H9 (cell line): ENCODE measurements at regions not wholly inside any gene's neighbourhood (a gene's known extent, or its start where the extent isn't known, plus 50 kb on each side); places are given as distances from the start of the nearest gene placed in this dataset.

ENCODE experiments used
- DNase-seq: peaks from one replicate; pipeline ENCODE4 v3.0.0-alpha.2; 2017
- H2AFZ ChIP-seq: one replicate; pipeline ENCODE4 v1.6.1; 2013; ENCODE audit warnings: mild to moderate bottlenecking, low read length, control low read depth, moderate library complexity
- H2AK5ac ChIP-seq: 2 replicates; pipeline ENCODE4 v1.6.1; 2013; ENCODE audit warnings: low read length, control low read depth, mixed read lengths; ENCODE audit not compliant: insufficient read length
- H2BK120ac ChIP-seq: one replicate; pipeline ENCODE4 v1.6.1; 2013; ENCODE audit warnings: low read depth, mild to moderate bottlenecking, low read length, control low read depth, inconsistent platforms; ENCODE audit not compliant: poor library complexity, severe bottlenecking
- H2BK12ac ChIP-seq: 2 replicates; pipeline ENCODE4 v1.6.1; 2013; ENCODE audit warnings: low read length, control low read depth, mixed read lengths, low read depth; ENCODE audit not compliant: insufficient read length
- H2BK15ac ChIP-seq: 2 replicates; pipeline ENCODE4 v1.6.1; 2013; ENCODE audit warnings: low read depth, low read length, control low read depth
- H2BK20ac ChIP-seq: one replicate; pipeline ENCODE4 v1.6.1; 2013; ENCODE audit warnings: low read depth, mild to moderate bottlenecking, low read length, control low read depth, inconsistent platforms; ENCODE audit not compliant: poor library complexity, severe bottlenecking
- H2BK5ac ChIP-seq: 2 replicates; pipeline ENCODE4 v1.6.1; 2013; ENCODE audit warnings: low read length, control low read depth, mixed read lengths; ENCODE audit not compliant: insufficient read length
- H3K14ac ChIP-seq: 2 replicates; pipeline ENCODE4 v1.6.1; 2013; ENCODE audit warnings: low read length, control low read depth; ENCODE audit not compliant: insufficient read depth
- H3K18ac ChIP-seq: 2 replicates; pipeline ENCODE4 v1.6.1; 2013; ENCODE audit warnings: low read depth, mild to moderate bottlenecking, mixed read lengths, low read length, control low read depth; ENCODE audit not compliant: insufficient read length
- H3K23ac ChIP-seq: 2 replicates; pipeline ENCODE4 v1.6.1; 2013; ENCODE audit warnings: low read length, control low read depth, mixed read lengths, low read depth; ENCODE audit not compliant: insufficient read length
- H3K23me2 ChIP-seq: 2 replicates; pipeline ENCODE4 v1.6.1; 2013; ENCODE audit warnings: low read depth, mild to moderate bottlenecking, mixed read lengths, low read length, control low read depth; ENCODE audit not compliant: insufficient read length, poor library complexity, severe bottlenecking
- H3K27ac ChIP-seq: 2 replicates; pipeline ENCODE4 v1.5.1; 2013; ENCODE audit warnings: low read length, control low read depth, mixed read lengths, low read depth; ENCODE audit not compliant: insufficient read length
- H3K27me3 ChIP-seq: 2 replicates; pipeline ENCODE4 v1.6.1; 2013; ENCODE audit warnings: low read length, control low read depth, inconsistent platforms; ENCODE audit not compliant: insufficient read depth
- H3K4ac ChIP-seq: 2 replicates; pipeline ENCODE4 v1.6.1; 2013; ENCODE audit warnings: low read depth, mild to moderate bottlenecking, control low read depth, inconsistent platforms, low read length, moderate library complexity
- H3K4me1 ChIP-seq: 2 replicates; pipeline ENCODE4 v1.6.1; 2013; ENCODE audit warnings: low read length, control low read depth, inconsistent platforms; ENCODE audit not compliant: insufficient read depth
- H3K4me2 ChIP-seq: 2 replicates; pipeline ENCODE4 v1.6.1; 2013; ENCODE audit warnings: low read length, control low read depth, mixed read lengths; ENCODE audit not compliant: insufficient read length, insufficient read depth
- H3K56ac ChIP-seq: 2 replicates; pipeline ENCODE4 v1.6.1; 2013; ENCODE audit warnings: low read depth, mild to moderate bottlenecking, mixed read lengths, low read length, control low read depth; ENCODE audit not compliant: insufficient read length
- H3K79me1 ChIP-seq: 2 replicates; pipeline ENCODE4 v1.6.1; 2013; ENCODE audit warnings: low read depth, mild to moderate bottlenecking, moderate library complexity, low read length, control low read depth, inconsistent platforms; ENCODE audit not compliant: insufficient read depth, poor library complexity, severe bottlenecking
- H3K79me2 ChIP-seq: 2 replicates; pipeline ENCODE4 v1.6.1; 2013; ENCODE audit warnings: low read length, control low read depth, inconsistent platforms; ENCODE audit not compliant: insufficient read depth
- H3K9ac ChIP-seq: 2 replicates; pipeline ENCODE4 v1.6.1; 2013; ENCODE audit warnings: low read length, control low read depth, mixed read lengths; ENCODE audit not compliant: insufficient read length; ENCODE audit errors: extremely low read depth
- H3K9me3 ChIP-seq: one replicate; pipeline ENCODE4 v1.6.1; 2013; ENCODE audit warnings: low read depth, low read length, inconsistent platforms; ENCODE audit not compliant: control insufficient read depth
- H3T11ph ChIP-seq: one replicate; pipeline ENCODE4 v1.6.1; 2013; ENCODE audit warnings: mild to moderate bottlenecking, low read length, control low read depth, inconsistent platforms
- H4K20me1 ChIP-seq: one replicate; pipeline ENCODE4 v1.6.1; 2013; ENCODE audit not compliant: control insufficient read depth, insufficient read length, insufficient read depth
- H4K5ac ChIP-seq: 2 replicates; pipeline ENCODE4 v1.6.1; 2013; ENCODE audit warnings: low read depth, mild to moderate bottlenecking, mixed read lengths, low read length, control low read depth; ENCODE audit not compliant: insufficient read length
- H4K8ac ChIP-seq: replicated peaks from 2 replicates; pipeline ENCODE4 v1.6.1; 2013; ENCODE audit warnings: low read length, control low read depth, mixed read lengths, low read depth; ENCODE audit not compliant: insufficient read length
- H4K91ac ChIP-seq: 2 replicates; pipeline ENCODE4 v1.6.1; 2013; ENCODE audit warnings: low read depth, mild to moderate bottlenecking, moderate library complexity, mixed read lengths, low read length, control low read depth; ENCODE audit not compliant: insufficient read length
- H3K27ac Mint-ChIP-seq, 3 experiments: 2 replicates in 2 of 3; 3 replicates in 1 of 3; pipeline ENCODE4 v1.8.0; 2020 to 2021; ENCODE audit warnings: mixed read lengths in 3 of 3, mild to moderate bottlenecking in 1 of 3, moderate library complexity in 1 of 3
- H3K27me3 Mint-ChIP-seq: 2 replicates; pipeline ENCODE4 v1.8.0; 2021; ENCODE audit warnings: low read depth, mild to moderate bottlenecking, moderate library complexity, mixed read lengths
- H3K36me3 Mint-ChIP-seq, 3 experiments: 2 replicates in 2 of 3; 3 replicates in 1 of 3; pipeline ENCODE4 v1.8.0; 2020 to 2021; ENCODE audit warnings: low read depth in 3 of 3, mixed read lengths in 3 of 3; ENCODE audit not compliant: insufficient read depth in 1 of 3
- H3K4me1 Mint-ChIP-seq, 2 experiments: 2 replicates each; pipeline ENCODE4 v1.8.0; 2020; ENCODE audit warnings: mixed read lengths in 2 of 2
- H3K4me3 Mint-ChIP-seq, 2 experiments: 2 replicates in 1 of 2; 3 replicates in 1 of 2; pipeline ENCODE4 v1.8.0; 2020 to 2021; ENCODE audit warnings: mild to moderate bottlenecking in 2 of 2, mixed read lengths in 2 of 2, moderate library complexity in 1 of 2
- H3K9me3 Mint-ChIP-seq, 2 experiments: 2 replicates in 1 of 2; 3 replicates in 1 of 2; pipeline ENCODE4 v1.8.0; 2020; ENCODE audit warnings: mild to moderate bottlenecking in 2 of 2, mixed read lengths in 2 of 2, moderate library complexity in 1 of 2
- WGBS: extraction: QIAGEN DNeasy Blood & Tissue Kit; methylation state at CpG from one replicate; pipeline ENCODE4 v1.1.7; 2013; ENCODE audit warnings: missing lambda C conversion rate, low lambda C conversion rate, mixed read lengths; ENCODE audit not compliant: insufficient read length; ENCODE audit errors: extremely low coverage; 5-methylcytosine and 5-hydroxymethylcytosine counted together
- TF ChIP-seq, protein P1 (sequence below): fragments of 200-600 bp; sonication (generic); conservative IDR thresholded peaks from 3 replicates; pipeline ENCODE4 v1.8.0; 2021; ENCODE audit warnings: antibody characterized with exemption, mild to moderate bottlenecking

DNA sequence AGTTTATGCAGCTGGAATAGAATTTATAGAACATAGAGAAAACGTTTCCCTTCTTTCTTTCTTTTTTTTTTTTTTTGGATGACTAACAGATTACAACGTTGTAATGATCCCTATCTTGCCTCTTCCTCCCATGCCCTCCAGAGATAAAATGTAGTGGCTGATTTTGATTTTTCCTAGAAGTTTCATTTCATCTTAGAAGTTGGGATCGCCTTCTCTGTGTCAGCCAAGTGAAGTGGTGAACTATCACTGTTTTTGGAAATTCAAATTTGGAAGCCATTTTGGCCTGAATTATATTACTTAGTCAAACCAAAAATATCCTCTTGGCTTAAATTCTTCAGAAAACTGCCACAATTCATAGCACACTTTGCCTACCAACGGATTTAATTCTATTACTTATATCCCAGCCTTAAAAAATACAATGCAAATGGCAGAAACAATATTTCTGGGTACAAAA lies 1025.5 kb upstream of the NR2F2 start:
- Mint-ChIP-seq H3K27me3 (no peaks in the 10 kb centered on the region), H3K36me3 (no peaks in the 10 kb centered on the region), H3K27ac (no peak overlapping the region), H3K4me3 (no peak overlapping the region), H3K4me1 (peaks cover 0 to 6% of the 10 kb centered on the region in 2 experiments; a peak in 1 of 4 replicates), H3K9me3 (no peaks in the 10 kb centered on the region)
- H3K27ac ChIP-seq, result no peak overlapping the region
- no peaks in the 10 kb centered on the region for H3K23me2 ChIP-seq
- WGBS, result no CpG with 5 or more reads among the region's 4 CpGs
- no peaks in the 10 kb centered on the region for H3K27me3 ChIP-seq
- H4K5ac ChIP-seq, result no peak overlapping the region
- no peak overlapping the region for H2BK120ac ChIP-seq
- H2BK15ac ChIP-seq, result no peak overlapping the region
- H2AFZ ChIP-seq, result no peak overlapping the region
- no peak overlapping the region for H3K4ac ChIP-seq
- H3T11ph ChIP-seq, result no peak overlapping the region
- no peaks in the 10 kb centered on the region for H3K79me2 ChIP-seq
- no peaks in the 10 kb centered on the region for H3K9me3 ChIP-seq
- H3K18ac ChIP-seq, result no peak overlapping the region
- DNase-seq, result no peak
- no peak overlapping the region for H3K56ac ChIP-seq
- H2AK5ac ChIP-seq, result no peak overlapping the region
- no peak overlapping the region for H2BK12ac ChIP-seq
- no peak overlapping the region for H3K23ac ChIP-seq
- H4K91ac ChIP-seq, result no peak overlapping the region
- H3K14ac ChIP-seq, result no peak overlapping the region
- H3K4me2 ChIP-seq, result no peak overlapping the region
- H2BK5ac ChIP-seq, result no peak overlapping the region
- no peaks in the 10 kb centered on the region for H3K79me1 ChIP-seq
- TF ChIP-seq, protein P1, sequence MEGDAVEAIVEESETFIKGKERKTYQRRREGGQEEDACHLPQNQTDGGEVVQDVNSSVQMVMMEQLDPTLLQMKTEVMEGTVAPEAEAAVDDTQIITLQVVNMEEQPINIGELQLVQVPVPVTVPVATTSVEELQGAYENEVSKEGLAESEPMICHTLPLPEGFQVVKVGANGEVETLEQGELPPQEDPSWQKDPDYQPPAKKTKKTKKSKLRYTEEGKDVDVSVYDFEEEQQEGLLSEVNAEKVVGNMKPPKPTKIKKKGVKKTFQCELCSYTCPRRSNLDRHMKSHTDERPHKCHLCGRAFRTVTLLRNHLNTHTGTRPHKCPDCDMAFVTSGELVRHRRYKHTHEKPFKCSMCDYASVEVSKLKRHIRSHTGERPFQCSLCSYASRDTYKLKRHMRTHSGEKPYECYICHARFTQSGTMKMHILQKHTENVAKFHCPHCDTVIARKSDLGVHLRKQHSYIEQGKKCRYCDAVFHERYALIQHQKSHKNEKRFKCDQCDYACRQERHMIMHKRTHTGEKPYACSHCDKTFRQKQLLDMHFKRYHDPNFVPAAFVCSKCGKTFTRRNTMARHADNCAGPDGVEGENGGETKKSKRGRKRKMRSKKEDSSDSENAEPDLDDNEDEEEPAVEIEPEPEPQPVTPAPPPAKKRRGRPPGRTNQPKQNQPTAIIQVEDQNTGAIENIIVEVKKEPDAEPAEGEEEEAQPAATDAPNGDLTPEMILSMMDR, result no peak
- no peaks in the 10 kb centered on the region for H4K20me1 ChIP-seq
- no peak overlapping the region for H3K9ac ChIP-seq
- H2BK20ac ChIP-seq, result no peak overlapping the region
- no peak overlapping the region for H4K8ac ChIP-seq
- no peaks in the 10 kb centered on the region for H3K4me1 ChIP-seq
